Endodermal cell (in vitro differentiated cells): ENCODE measurements at regions not wholly inside any gene's neighbourhood (a gene's known extent, or its start where the extent isn't known, plus 50 kb on each side); places are given as distances from the start of the nearest gene placed in this dataset.

ENCODE experiments used
- DNase-seq: peaks from one replicate; pipeline ENCODE4 v3.0.0-alpha.2; 2017
- H3K27ac ChIP-seq: 2 replicates; pipeline ENCODE4 v1.5.1; 2013; ENCODE audit warnings: mild to moderate bottlenecking, low read depth, low read length, moderate library complexity
- H3K27me3 ChIP-seq: 2 replicates; pipeline ENCODE4 v1.6.1; 2013; ENCODE audit warnings: mild to moderate bottlenecking, low read length, moderate library complexity; ENCODE audit not compliant: insufficient read depth, control insufficient read depth, poor library complexity, severe bottlenecking
- H3K36me3 ChIP-seq: 2 replicates; pipeline ENCODE4 v1.7.0; 2013; ENCODE audit warnings: mild to moderate bottlenecking, low read length, moderate library complexity; ENCODE audit not compliant: control insufficient read depth, insufficient read depth
- H3K4me1 ChIP-seq: one replicate; pipeline ENCODE4 v1.7.0; 2013; ENCODE audit warnings: low read length; ENCODE audit not compliant: control insufficient read depth, insufficient read depth
- H3K4me3 ChIP-seq: 2 replicates; pipeline ENCODE4 v1.5.1; 2013; ENCODE audit warnings: mild to moderate bottlenecking, low read length, moderate library complexity
- H3K9ac ChIP-seq: 2 replicates; pipeline ENCODE4 v1.6.1; 2013; ENCODE audit warnings: mild to moderate bottlenecking, low read length, moderate library complexity; ENCODE audit not compliant: poor library complexity, severe bottlenecking; ENCODE audit errors: extremely low read depth
- H3K9me3 ChIP-seq: 2 replicates; pipeline ENCODE4 v1.6.1; 2013; ENCODE audit warnings: mild to moderate bottlenecking, low read length, moderate library complexity; ENCODE audit not compliant: control insufficient read depth
- H3K27ac Mint-ChIP-seq: 2 replicates; pipeline ENCODE4 v1.8.0; 2020; ENCODE audit warnings: mixed read lengths
- H3K27me3 Mint-ChIP-seq: 2 replicates; pipeline ENCODE4 v1.8.0; 2021; ENCODE audit warnings: mild to moderate bottlenecking, mixed read lengths; ENCODE audit not compliant: insufficient read depth
- H3K36me3 Mint-ChIP-seq: 2 replicates; pipeline ENCODE4 v1.8.0; 2020; ENCODE audit warnings: low read depth, mixed read lengths
- H3K4me1 Mint-ChIP-seq: 2 replicates; pipeline ENCODE4 v1.8.0; 2020; ENCODE audit warnings: mixed read lengths
- H3K4me3 Mint-ChIP-seq: 2 replicates; pipeline ENCODE4 v1.8.0; 2020; ENCODE audit warnings: mild to moderate bottlenecking, moderate library complexity, mixed read lengths
- H3K9me3 Mint-ChIP-seq: 2 replicates; pipeline ENCODE4 v1.8.0; 2020; ENCODE audit warnings: mild to moderate bottlenecking, mixed read lengths
- CTCF ChIP-seq: fragments of 200-600 bp; sonication (generic); conservative IDR thresholded peaks from 2 replicates; pipeline ENCODE4 v1.5.0; 2021; ENCODE audit warnings: antibody characterized with exemption, mild to moderate bottlenecking
- WGBS, 2 experiments: methylation state at CpG; one replicate each; pipeline versions ENCODE4 v1.1.5 to v1.1.7; 2013; ENCODE audit warnings: missing lambda C conversion rate in 2 of 2, mixed read lengths in 1 of 2; ENCODE audit not compliant: insufficient coverage in 1 of 2, insufficient read length in 1 of 2; 5-methylcytosine and 5-hydroxymethylcytosine counted together

GRCh38 chr9:23464275-23464674, 361.8 kb downstream of the ELAVL2 start:
- WGBS, 2 experiments: 93 to 96% methylated on average over 2 to 3 of the region's 4 CpGs
- Histone ChIP-seq H3K9me3 (no peaks in the 10 kb centered on the region), H3K9ac (no peak overlapping the region), H3K27me3 (no peaks in the 10 kb centered on the region), H3K27ac (no peak overlapping the region), H3K36me3 (no peaks in the 10 kb centered on the region), H3K4me3 (no peak overlapping the region), H3K4me1 (no peaks in the 10 kb centered on the region)
- no peaks in the 10 kb centered on the region for H3K36me3 Mint-ChIP-seq
- no peak overlapping the region for H3K27ac Mint-ChIP-seq
- H3K27me3 Mint-ChIP-seq: no peaks in the 10 kb centered on the region
- no peaks in the 10 kb centered on the region for H3K4me1 Mint-ChIP-seq
- no peak for DNase-seq
- no peak for TF ChIP-seq CTCF
- no peak overlapping the region for H3K4me3 Mint-ChIP-seq
- H3K9me3 Mint-ChIP-seq: no peaks in the 10 kb centered on the region

- Histone ChIP-seq H3K9me3 (no peaks in the 10 kb centered on the region), H3K4me3 (no peak overlapping the region), H3K4me1 (no peaks in the 10 kb centered on the region), H3K9ac (no peak overlapping the region), H3K36me3 (no peaks in the 10 kb centered on the region), H3K27ac (no peak overlapping the region), H3K27me3 (no peaks in the 10 kb centered on the region)
- DNase-seq: no peak
- Mint-ChIP-seq H3K4me1 (peaks cover 6% of the 10 kb centered on the region), H3K9me3 (no peaks in the 10 kb centered on the region), H3K36me3 (no peaks in the 10 kb centered on the region), H3K27ac (no peak overlapping the region), H3K4me3 (no peak overlapping the region), H3K27me3 (no peaks in the 10 kb centered on the region)
- no peak for TF ChIP-seq CTCF
- WGBS, 2 experiments: 88 to 99% methylated on average over 1 to 4 of the region's 4 CpGs
Measured at GRCh38 chr9:23467276-23467675, 358.8 kb downstream of the ELAVL2 start.

GRCh38 chr9:23477908-23478307, 348.1 kb downstream of the ELAVL2 start:
- H3K27ac ChIP-seq: no peak overlapping the region
- no peak overlapping the region for H3K4me3 ChIP-seq
- Mint-ChIP-seq H3K27me3 (no peaks in the 10 kb centered on the region), H3K27ac (no peak overlapping the region), H3K4me1 (no peaks in the 10 kb centered on the region), H3K9me3 (no peaks in the 10 kb centered on the region), H3K4me3 (no peak overlapping the region), H3K36me3 (no peaks in the 10 kb centered on the region)
- no peaks in the 10 kb centered on the region for H3K27me3 ChIP-seq
- no peak overlapping the region for H3K9ac ChIP-seq
- peaks cover 2% of the 10 kb centered on the region for H3K4me1 ChIP-seq
- no peaks in the 10 kb centered on the region for H3K36me3 ChIP-seq
- H3K9me3 ChIP-seq: no peaks in the 10 kb centered on the region
- no peak for DNase-seq
- 95% methylated on average over 2 of the region's 2 CpGs; no CpG with 5 or more reads in 1 of the 2 experiments for WGBS, 2 experiments
- peak; percentile 16 for TF ChIP-seq CTCF
